ENCODE measurements at regions not wholly inside any gene's neighbourhood (a gene's known extent, or its start where the extent isn't known, plus 50 kb on each side); places are given as distances from the start of the nearest gene placed in this dataset.

DNA sequence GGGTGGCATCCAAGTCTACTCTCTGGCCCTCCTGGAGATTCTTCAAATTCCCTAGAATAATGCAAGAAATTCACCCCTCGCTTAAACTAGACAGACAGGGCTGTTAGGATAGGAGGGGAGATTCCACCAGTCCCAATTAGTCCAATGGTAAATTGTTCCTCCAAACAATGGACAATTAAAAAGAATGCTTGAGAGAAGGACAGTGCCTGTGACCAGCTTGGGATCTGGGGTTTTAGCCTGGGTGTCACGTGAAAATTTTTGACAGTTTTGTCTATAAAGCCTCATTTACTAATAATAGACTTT, 177.7 kb upstream of the RAB4A start:
- intact Hi-C loops (cut with DNase I): no loop called here
- ATAC-seq (no peak), DNase-seq (no peak)
- H3K27ac ChIP-seq: no peak overlapping the region
- H3K27me3 ChIP-seq: peaks cover 0 to 3% (median 0%) of the 10 kb centered on the region in 9 donors
- peaks cover 0 to 6% (median 0%) of the 10 kb centered on the region in 12 donors for H3K9me3 ChIP-seq
- no peak overlapping the region for H3K4me3 ChIP-seq
- TF ChIP-seq POLR2A (IDR thresholded peaks at IDR 0.05): no peak
- TF ChIP-seq CTCF (IDR thresholded peaks at IDR 0.05): no peak
- H3K4me1 ChIP-seq: no peaks in the 10 kb centered on the region
- H3K36me3 ChIP-seq: no peaks in the 10 kb centered on the region
- 68 to 89% (median 83%) methylated on average over 2 of the region's 2 CpGs for WGBS, 4 donors

- ATAC-seq (no peak), DNase-seq (no peak)
- H3K4me1 ChIP-seq: no peaks in the 10 kb centered on the region
- no peaks in the 10 kb centered on the region for H3K36me3 ChIP-seq
- peaks cover 0 to 2% (median 0%) of the 10 kb centered on the region in 9 donors for H3K27me3 ChIP-seq
- H3K4me3 ChIP-seq: no peak overlapping the region
- intact Hi-C loops (cut with DNase I): no loop called here
- H3K27ac ChIP-seq: no peak overlapping the region
- WGBS, 4 donors: 73 to 80% (median 76%) methylated on average over 5 of the region's 5 CpGs
- no peak for TF ChIP-seq POLR2A (IDR thresholded peaks at IDR 0.05)
- no peak for TF ChIP-seq CTCF (IDR thresholded peaks at IDR 0.05)
- H3K9me3 ChIP-seq: peaks cover 0 to 6% (median 0%) of the 10 kb centered on the region in 12 donors
Measured at GRCh38 chr1:229093609-229094336, 177.1 kb upstream of the RAB4A start.

DNA sequence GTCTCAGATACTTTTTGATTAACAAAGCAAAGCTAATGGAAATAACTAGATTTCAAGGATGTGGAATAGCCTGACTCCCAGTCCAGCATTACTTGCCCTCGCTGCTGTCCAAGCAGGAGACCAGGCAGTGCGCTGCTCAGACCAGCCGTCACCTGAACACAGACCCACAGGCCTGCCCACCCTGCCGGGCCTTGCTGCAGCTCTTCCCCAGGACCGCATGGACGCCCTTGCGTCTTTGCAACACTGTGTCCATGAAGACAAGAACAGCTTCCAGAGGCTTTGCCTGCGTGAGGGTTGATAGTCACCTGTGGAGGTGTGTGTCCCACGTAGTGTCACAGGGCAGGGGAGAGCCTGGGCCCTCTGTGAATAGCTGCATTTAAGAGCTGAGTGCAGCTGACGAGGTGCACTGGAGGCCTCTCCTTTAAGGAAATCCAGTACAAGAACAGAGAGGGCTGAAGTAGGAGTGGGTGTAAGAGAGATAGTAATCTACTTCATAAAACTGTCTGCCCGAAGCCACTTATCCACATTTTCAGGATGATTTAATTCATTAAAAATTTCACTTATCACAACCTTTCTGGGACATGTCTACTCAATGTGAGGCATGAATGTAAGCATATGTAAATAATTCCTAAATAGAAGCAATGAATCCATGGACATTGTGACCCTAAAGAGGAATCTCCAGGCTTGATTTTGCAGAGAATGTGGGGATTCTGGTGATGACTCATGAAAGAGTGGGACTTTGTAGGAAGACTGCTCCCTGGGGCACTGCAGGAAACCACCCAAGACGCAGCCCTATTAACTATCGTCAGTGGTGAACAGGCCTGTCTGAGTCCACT, 176.2 kb upstream of the RAB4A start:
- 88 to 92% (median 90%) methylated on average over 13 of the region's 13 CpGs for WGBS, 4 donors

More for the DNA sequence above, 176.2 kb upstream of the RAB4A start:
- no peak for DNase-seq
- no peak for ATAC-seq
- H3K4me1 ChIP-seq: no peaks in the 10 kb centered on the region
- no peaks in the 10 kb centered on the region for H3K27me3 ChIP-seq
- H3K36me3 ChIP-seq: no peaks in the 10 kb centered on the region
- no peak for TF ChIP-seq POLR2A (IDR thresholded peaks at IDR 0.05)
- no peak for TF ChIP-seq CTCF (IDR thresholded peaks at IDR 0.05)
- H3K4me3 ChIP-seq: no peak overlapping the region
- H3K27ac ChIP-seq: no peak overlapping the region
- intact Hi-C loops (cut with DNase I): no loop called here
- H3K9me3 ChIP-seq: peaks cover 0 to 6% (median 0%) of the 10 kb centered on the region in 12 donors
